Mesodermal cell (in vitro differentiated cells): ENCODE measurements at regions not wholly inside any gene's neighbourhood (a gene's known extent, or its start where the extent isn't known, plus 50 kb on each side); places are given as distances from the start of the nearest gene placed in this dataset.

ENCODE experiments used
- H3K27ac ChIP-seq: 2 replicates; pipeline ENCODE4 v1.7.0; 2013; ENCODE audit warnings: mild to moderate bottlenecking, low read depth, low read length, moderate library complexity; ENCODE audit not compliant: severe bottlenecking
- H3K36me3 ChIP-seq: 2 replicates; pipeline ENCODE4 v1.7.1; 2013; ENCODE audit warnings: mild to moderate bottlenecking, low read length, moderate library complexity; ENCODE audit not compliant: control insufficient read depth, insufficient read depth
- H3K4me1 ChIP-seq: one replicate; pipeline ENCODE4 v1.7.1; 2013; ENCODE audit warnings: mild to moderate bottlenecking, low read length; ENCODE audit not compliant: insufficient read depth, control insufficient read depth, poor library complexity, severe bottlenecking
- H3K4me3 ChIP-seq: 2 replicates; pipeline ENCODE4 v1.7.0; 2013; ENCODE audit warnings: low read length, control low read depth, mild to moderate bottlenecking; ENCODE audit not compliant: insufficient read depth, poor library complexity, severe bottlenecking; ENCODE audit errors: extremely low read depth
- H3K9me3 ChIP-seq: 2 replicates; pipeline ENCODE4 v1.7.1; 2013; ENCODE audit warnings: mild to moderate bottlenecking, low read length, moderate library complexity; ENCODE audit not compliant: control insufficient read depth
- WGBS, 2 experiments: methylation state at CpG; one replicate each; pipeline ENCODE4 v1.1.5; 2013; ENCODE audit warnings: missing lambda C conversion rate in 2 of 2; ENCODE audit not compliant: insufficient coverage in 2 of 2; 5-methylcytosine and 5-hydroxymethylcytosine counted together

- peak overlapping the region; percentile 79 for H3K27ac ChIP-seq
- WGBS, 2 experiments, result 17 to 21% methylated on average over 1 of the region's 2 CpGs
- peaks cover 7% of the 10 kb centered on the region for H3K4me1 ChIP-seq
- H3K4me3 ChIP-seq, result no peak overlapping the region
- H3K9me3 ChIP-seq, result no peaks in the 10 kb centered on the region
- H3K36me3 ChIP-seq, result no peaks in the 10 kb centered on the region
Observed at GRCh38 chr17:68792873-68793272, 162.3 kb downstream of the ABCA8 start.

- Histone ChIP-seq H3K4me1 (peaks cover 7% of the 10 kb centered on the region), H3K4me3 (no peak overlapping the region), H3K36me3 (no peaks in the 10 kb centered on the region), H3K27ac (no peak overlapping the region), H3K9me3 (no peaks in the 10 kb centered on the region)
- WGBS, 2 experiments, result no CpG with 5 or more reads among the region's 3 CpGs
Observed at GRCh38 chr17:68792042-68792685, 163.0 kb downstream of the ABCA8 start.

DNA sequence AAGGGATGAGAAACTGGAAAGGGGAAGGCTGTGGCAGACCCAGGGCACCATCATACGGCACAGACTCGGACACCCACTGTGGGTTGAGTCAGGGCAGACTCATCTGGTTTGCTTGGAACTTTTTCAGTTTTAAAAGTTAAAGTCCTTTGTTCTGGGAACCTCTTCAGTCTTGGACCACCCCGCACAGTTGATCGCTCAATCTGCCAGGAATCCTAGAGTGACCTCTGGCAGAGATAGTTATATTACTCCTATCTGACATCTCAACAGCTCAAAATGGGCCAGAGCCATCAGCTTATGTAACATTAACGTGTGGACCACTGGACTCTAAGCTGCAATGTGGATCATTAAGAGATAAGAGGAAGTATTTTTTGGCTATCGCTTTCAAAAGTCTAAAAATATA, 164.3 kb downstream of the ABCA8 start:
- Histone ChIP-seq H3K4me3 (no peak overlapping the region), H3K36me3 (no peaks in the 10 kb centered on the region), H3K27ac (no peak overlapping the region), H3K9me3 (no peaks in the 10 kb centered on the region), H3K4me1 (peaks cover 7% of the 10 kb centered on the region)
- 92% methylated on average over 2 to 4 of the region's 6 CpGs for WGBS, 2 experiments

- Histone ChIP-seq H3K27ac (no peak overlapping the region), H3K4me1 (peaks cover 7% of the 10 kb centered on the region), H3K4me3 (no peak overlapping the region), H3K36me3 (no peaks in the 10 kb centered on the region), H3K9me3 (no peaks in the 10 kb centered on the region)
- WGBS, 2 experiments, result 33 to 67% methylated on average over 1 to 3 of the region's 3 CpGs
Observed at GRCh38 chr17:68790492-68790891, 164.7 kb downstream of the ABCA8 start.

- Histone ChIP-seq H3K9me3 (no peaks in the 10 kb centered on the region), H3K27ac (no peak overlapping the region), H3K4me3 (no peak overlapping the region), H3K36me3 (no peaks in the 10 kb centered on the region), H3K4me1 (no peaks in the 10 kb centered on the region)
- WGBS, 2 experiments, result 100% methylated on average over 1 of the region's 2 CpGs; no CpG with 5 or more reads in 1 of the 2 experiments
Observed at GRCh38 chr17:68789203-68789962, 165.8 kb downstream of the ABCA8 start.

DNA sequence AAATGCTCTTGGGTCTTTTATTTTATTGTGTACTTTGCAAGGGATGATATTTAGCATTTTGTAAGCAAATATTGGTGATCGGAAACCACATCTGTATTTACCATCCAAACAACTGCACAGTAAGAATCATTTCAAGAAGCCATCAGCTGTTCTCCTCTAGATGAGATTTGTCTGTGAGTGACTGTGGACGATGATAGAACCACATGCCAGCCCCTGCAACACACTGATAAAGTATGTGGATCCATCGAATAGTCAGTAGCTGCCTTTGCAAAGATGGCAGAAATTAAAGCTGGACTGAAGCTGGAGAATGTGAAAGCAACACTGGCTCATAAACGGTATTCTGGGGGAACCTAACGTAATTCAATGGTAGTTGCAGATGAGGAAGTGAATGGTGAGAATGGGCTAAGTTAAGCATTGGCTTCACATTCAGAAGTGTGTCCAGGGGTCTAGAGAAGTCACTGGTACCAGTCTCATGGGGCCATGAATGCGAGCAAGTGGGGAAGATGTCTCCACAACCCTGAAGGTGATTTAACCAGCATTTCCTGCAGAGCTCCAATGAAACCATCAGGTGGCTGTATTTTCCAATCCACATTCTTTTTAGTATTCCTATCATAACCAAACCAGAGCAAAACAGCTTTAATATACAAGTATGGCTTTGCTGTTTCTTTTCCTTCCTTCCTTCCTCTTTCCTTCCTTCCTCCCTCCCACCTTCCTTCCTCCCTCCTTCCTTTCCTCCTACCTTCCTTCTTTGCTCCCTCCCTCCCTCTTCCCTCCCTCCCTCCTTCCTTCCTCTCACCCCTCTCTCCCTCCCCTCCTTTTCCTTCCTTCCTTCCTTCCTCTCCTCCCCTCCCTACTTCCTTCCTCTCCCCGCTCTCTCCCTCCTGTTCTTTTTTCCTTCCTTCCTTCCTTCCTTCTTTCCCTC, 169.4 kb downstream of the ABCA8 start:
- H3K27ac ChIP-seq, result no peak overlapping the region
- WGBS, 2 experiments, result 90 to 99% methylated on average over 4 to 5 of the region's 7 CpGs
- H3K36me3 ChIP-seq, result no peaks in the 10 kb centered on the region
- no peaks in the 10 kb centered on the region for H3K4me1 ChIP-seq
- H3K9me3 ChIP-seq, result peaks cover 6% of the 10 kb centered on the region
- no peak overlapping the region for H3K4me3 ChIP-seq

DNA sequence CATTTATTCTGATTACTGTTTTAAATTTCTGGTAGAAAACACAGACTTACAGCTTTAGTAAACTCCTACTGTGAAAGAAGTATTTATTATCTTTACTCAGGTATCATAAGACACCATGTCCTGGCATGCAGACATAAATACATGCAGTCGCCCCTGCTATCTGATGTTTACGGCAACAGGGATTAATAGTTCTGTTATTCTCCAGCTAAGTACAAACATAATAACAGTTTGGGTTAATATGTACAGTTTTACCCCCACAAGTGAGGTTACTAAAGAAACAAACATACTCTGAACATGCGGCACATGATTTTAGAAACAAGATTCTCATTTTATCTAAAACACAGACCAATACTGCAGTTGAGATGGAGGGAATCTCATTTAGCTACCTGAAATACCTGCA, 170.8 kb downstream of the ABCA8 start:
- WGBS, 2 experiments, result no CpG with 5 or more reads among the region's 3 CpGs
- H3K4me1 ChIP-seq, result no peaks in the 10 kb centered on the region
- H3K4me3 ChIP-seq, result no peak overlapping the region
- no peaks in the 10 kb centered on the region for H3K36me3 ChIP-seq
- no peak overlapping the region for H3K27ac ChIP-seq
- H3K9me3 ChIP-seq, result peaks cover 6% of the 10 kb centered on the region

GRCh38 chr17:68783861-68784260, 171.3 kb downstream of the ABCA8 start:
- Histone ChIP-seq H3K4me1 (no peaks in the 10 kb centered on the region), H3K9me3 (peaks cover 6% of the 10 kb centered on the region), H3K4me3 (no peak overlapping the region), H3K27ac (no peak overlapping the region), H3K36me3 (no peaks in the 10 kb centered on the region)
- 87 to 98% methylated on average over 4 of the region's 4 CpGs for WGBS, 2 experiments

GRCh38 chr17:68782789-68783188, 172.4 kb downstream of the ABCA8 start:
- H3K4me3 ChIP-seq, result no peak overlapping the region
- H3K36me3 ChIP-seq, result no peaks in the 10 kb centered on the region
- H3K9me3 ChIP-seq, result peaks cover 6% of the 10 kb centered on the region
- peaks cover under 1% of the 10 kb centered on the region for H3K4me1 ChIP-seq
- 80 to 100% methylated on average over 1 of the region's 1 CpG for WGBS, 2 experiments
- no peak overlapping the region for H3K27ac ChIP-seq

GRCh38 chr17:68780596-68780995, 174.6 kb downstream of the ABCA8 start:
- Histone ChIP-seq H3K4me1 (peaks cover 6% of the 10 kb centered on the region), H3K9me3 (peaks cover 6% of the 10 kb centered on the region), H3K27ac (no peak overlapping the region), H3K4me3 (no peak overlapping the region), H3K36me3 (no peaks in the 10 kb centered on the region)
- 90% methylated on average over 2 of the region's 4 CpGs; no CpG with 5 or more reads in 1 of the 2 experiments for WGBS, 2 experiments
